ENCODE measurements at regions not wholly inside any gene's neighbourhood (a gene's known extent, or its start where the extent isn't known, plus 50 kb on each side); places are given as distances from the start of the nearest gene placed in this dataset.
"Not testable (repeated sequence)": the region's sequence is repeated elsewhere in the genome, so short reads cannot be mapped to it uniquely, and the experiment has no call there.

DNA sequence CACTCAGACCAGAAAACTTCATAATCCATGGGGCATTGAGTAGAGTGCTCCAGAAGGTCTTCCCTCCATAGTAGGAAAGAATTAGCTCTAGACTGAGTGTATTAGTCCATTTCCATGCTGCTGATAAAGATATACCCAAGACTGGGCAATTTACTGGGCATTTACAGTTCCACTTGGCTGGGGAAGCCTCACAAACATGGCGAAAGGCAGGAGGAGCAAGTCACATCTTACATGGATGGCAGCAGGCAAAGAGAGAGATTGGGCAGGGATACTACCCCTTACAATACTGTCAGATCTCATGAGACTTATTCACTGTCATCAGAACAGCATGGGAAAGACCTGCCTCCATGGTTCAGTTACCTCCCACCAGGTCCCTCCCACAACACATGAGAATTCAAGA is 300.6 kb upstream of the TMEM132C start:
- DNase-seq, result no peak
- in situ Hi-C loops (cut with HindIII; ENCODE audit: low pct_ligation_motif_present, low sequenced_read_pairs), result no loop called here
- no peaks in the 10 kb centered on the region for H3K36me3 ChIP-seq (replicated peaks)
- H3K4me3 ChIP-seq (ENCODE audit: low read depth, low read length), result no peak overlapping the region
- H3K27ac ChIP-seq, result no peak overlapping the region
- H3K27me3 ChIP-seq (replicated peaks), result no peaks in the 10 kb centered on the region
- TF ChIP-seq, protein P1, sequence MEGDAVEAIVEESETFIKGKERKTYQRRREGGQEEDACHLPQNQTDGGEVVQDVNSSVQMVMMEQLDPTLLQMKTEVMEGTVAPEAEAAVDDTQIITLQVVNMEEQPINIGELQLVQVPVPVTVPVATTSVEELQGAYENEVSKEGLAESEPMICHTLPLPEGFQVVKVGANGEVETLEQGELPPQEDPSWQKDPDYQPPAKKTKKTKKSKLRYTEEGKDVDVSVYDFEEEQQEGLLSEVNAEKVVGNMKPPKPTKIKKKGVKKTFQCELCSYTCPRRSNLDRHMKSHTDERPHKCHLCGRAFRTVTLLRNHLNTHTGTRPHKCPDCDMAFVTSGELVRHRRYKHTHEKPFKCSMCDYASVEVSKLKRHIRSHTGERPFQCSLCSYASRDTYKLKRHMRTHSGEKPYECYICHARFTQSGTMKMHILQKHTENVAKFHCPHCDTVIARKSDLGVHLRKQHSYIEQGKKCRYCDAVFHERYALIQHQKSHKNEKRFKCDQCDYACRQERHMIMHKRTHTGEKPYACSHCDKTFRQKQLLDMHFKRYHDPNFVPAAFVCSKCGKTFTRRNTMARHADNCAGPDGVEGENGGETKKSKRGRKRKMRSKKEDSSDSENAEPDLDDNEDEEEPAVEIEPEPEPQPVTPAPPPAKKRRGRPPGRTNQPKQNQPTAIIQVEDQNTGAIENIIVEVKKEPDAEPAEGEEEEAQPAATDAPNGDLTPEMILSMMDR (IDR thresholded peaks at IDR 0.05; ENCODE audit: low read depth, low read length, missing control alignments), result no peak

DNA sequence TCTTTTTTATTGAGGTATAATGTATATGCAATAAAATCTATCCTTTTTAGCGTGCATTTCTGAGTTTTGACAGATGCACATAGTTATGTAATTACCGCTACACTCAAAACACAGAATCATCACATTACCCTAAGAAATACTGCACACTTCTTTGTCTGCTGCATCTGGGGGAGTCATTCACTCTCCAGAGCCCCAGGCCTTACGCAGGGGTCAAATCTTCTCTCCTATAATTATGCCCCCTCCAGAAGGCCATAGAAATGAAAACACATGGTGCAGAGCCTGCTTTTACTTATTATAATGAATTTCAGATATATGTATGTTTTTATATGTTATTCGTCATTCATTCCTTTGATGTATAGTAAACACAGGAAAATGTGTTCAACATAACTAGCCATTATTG is 296.5 kb upstream of the TMEM132C start:
- H3K27me3 ChIP-seq (replicated peaks), result no peaks in the 10 kb centered on the region
- TF ChIP-seq, protein P1 (IDR thresholded peaks at IDR 0.05; ENCODE audit: low read depth, low read length, missing control alignments), result no peak
- DNase-seq, result no peak
- H3K4me3 ChIP-seq (ENCODE audit: low read depth, low read length), result no peak overlapping the region
- H3K36me3 ChIP-seq (replicated peaks), result no peaks in the 10 kb centered on the region
- H3K27ac ChIP-seq, result no peak overlapping the region
- in situ Hi-C loops (cut with HindIII; ENCODE audit: low pct_ligation_motif_present, low sequenced_read_pairs), result no loop called here

DNA sequence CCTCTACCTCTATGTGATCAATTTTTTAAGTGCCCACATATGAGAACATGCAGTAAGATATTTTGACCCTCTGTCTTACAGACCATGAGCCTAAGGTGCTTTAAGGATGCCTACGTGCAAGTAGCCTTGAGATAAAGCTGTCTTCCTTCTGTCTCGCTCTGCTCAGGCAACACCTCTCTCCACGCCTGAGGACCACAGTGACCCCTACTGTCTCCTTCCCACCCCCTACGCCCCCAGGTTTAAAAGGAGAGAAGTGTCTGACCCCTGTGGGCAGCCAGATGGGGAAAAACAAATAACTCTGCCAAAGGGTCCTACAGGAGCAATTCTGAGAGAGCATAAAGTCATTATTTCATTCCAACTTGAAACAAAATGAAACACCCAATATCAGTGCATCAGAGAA is 286.4 kb upstream of the TMEM132C start:
- Histone ChIP-seq H3K4me3 (ENCODE audit: low read depth, low read length) (no peak overlapping the region), H3K27ac (no peak overlapping the region), H3K36me3 (replicated peaks) (no peaks in the 10 kb centered on the region), H3K27me3 (replicated peaks) (no peaks in the 10 kb centered on the region)
- no peak for DNase-seq
- in situ Hi-C loops (cut with HindIII; ENCODE audit: low pct_ligation_motif_present, low sequenced_read_pairs), result no loop called here
- TF ChIP-seq, protein P1 (IDR thresholded peaks at IDR 0.05; ENCODE audit: low read depth, low read length, missing control alignments), result no peak

DNA sequence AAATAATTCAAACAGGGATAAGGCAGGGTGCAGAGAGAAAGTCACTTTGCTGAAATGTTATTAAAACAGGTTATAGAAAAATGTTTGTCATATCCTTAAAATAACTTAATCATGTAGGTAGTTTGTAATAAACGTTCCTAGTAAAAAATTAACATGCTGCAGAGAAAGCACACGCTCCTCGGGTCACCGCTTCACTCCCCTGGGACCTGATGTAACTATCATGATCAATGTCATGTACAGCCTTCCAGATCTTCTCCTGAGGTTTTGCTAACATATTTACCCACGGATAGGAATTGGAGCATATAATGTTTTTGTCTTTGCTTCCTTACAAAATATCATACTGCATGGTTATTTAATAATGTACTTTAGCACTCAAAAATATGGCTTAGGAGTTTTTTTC is 285.1 kb upstream of the TMEM132C start:
- in situ Hi-C loops (cut with HindIII; ENCODE audit: low pct_ligation_motif_present, low sequenced_read_pairs), result no loop called here
- TF ChIP-seq, protein P1 (IDR thresholded peaks at IDR 0.05; ENCODE audit: low read depth, low read length, missing control alignments), result no peak
- no peak overlapping the region for H3K27ac ChIP-seq
- no peak for DNase-seq
- no peaks in the 10 kb centered on the region for H3K36me3 ChIP-seq (replicated peaks)
- H3K4me3 ChIP-seq (ENCODE audit: low read depth, low read length), result no peak overlapping the region
- H3K27me3 ChIP-seq (replicated peaks), result no peaks in the 10 kb centered on the region

DNA sequence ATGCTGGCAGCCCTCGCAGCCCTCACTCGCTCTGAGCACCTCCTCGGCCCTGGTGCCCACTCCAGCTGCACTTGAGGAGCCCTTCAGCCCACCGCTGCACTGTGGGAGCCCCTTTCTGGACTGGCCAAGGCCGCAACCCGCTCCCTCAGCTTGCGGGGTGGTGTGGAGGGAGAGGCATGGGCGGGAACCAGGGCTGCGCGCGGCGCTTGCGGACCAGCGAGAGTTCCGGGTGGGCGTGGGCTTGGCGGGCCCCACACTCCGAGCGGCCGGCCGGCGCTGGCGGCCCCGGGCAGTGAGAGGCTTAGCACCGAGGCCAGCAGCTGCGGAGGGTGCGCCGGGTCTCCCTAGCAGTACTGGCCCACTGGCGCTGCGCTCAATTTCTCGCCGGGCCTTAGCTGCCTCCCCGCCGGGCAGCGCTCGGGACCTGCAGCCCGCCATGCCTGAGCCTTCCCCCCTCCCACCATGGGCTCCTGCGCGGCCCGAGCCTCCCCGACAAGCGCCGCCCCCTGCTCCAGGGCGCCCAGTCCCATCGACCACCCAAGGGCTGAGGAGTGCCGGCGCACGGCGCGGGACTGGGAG is 283.7 kb upstream of the TMEM132C start:
- in situ Hi-C loops (cut with HindIII; ENCODE audit: low pct_ligation_motif_present, low sequenced_read_pairs); H3K36me3 ChIP-seq (replicated peaks); H3K27me3 ChIP-seq (replicated peaks); H3K27ac ChIP-seq; DNase-seq; H3K4me3 ChIP-seq (ENCODE audit: low read depth, low read length): not testable (repeated sequence)

DNA sequence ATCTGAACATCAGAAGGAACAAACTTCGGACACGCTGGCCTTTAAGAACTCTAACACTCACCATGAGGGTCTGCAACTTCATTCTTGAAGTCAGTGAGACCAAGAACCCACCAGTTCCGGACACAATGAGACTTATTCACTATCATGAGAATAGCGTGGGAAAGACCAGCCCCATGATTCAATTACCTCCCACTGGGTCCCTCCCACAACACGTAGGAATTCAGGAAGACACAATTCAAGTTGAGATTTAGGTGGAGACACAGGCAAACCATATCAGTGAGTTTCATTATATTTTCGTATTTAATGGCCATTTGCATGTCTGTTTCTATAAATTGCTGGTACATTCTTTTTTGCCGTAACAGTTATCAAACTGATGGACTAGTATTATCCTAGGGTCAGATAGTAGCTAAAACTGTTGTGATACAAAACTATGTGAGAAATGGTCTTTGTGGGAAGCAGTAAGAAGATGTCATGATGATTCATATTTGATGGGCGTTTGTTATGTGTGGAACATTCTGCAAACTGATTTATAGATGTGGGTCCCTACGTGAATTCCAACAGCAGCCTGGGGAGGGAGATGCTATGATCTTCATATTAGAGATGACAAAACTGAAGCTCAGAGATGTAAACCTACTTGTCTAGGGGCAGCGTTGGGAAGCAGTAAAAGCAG is 282.4 kb upstream of the TMEM132C start:
- Histone ChIP-seq H3K4me3 (ENCODE audit: low read depth, low read length) (no peak overlapping the region), H3K36me3 (replicated peaks) (no peaks in the 10 kb centered on the region), H3K27ac (peak overlapping the region; percentile 91), H3K27me3 (replicated peaks) (no peaks in the 10 kb centered on the region)
- DNase-seq, result peak; percentile 93
- in situ Hi-C loops (cut with HindIII; ENCODE audit: low pct_ligation_motif_present, low sequenced_read_pairs), result no loop called here
- TF ChIP-seq, protein P1 (IDR thresholded peaks at IDR 0.05; ENCODE audit: low read depth, low read length, missing control alignments), result no peak
